BJ (cell line): ENCODE measurements at regions not wholly inside any gene's neighbourhood (a gene's known extent, or its start where the extent isn't known, plus 50 kb on each side); places are given as distances from the start of the nearest gene placed in this dataset.
"Not testable (repeated sequence)": the region's sequence is repeated elsewhere in the genome, so short reads cannot be mapped to it uniquely, and the experiment has no call there.

Experiments
- CTCF ChIA-PET: fragments of 350-600 bp; formaldehyde crosslinking; extraction: SDS; loops from one replicate; lab custom pipeline; 2021; ENCODE audit warnings: antibody characterized with exemption, inconsistent platforms; lab: Yijun Ruan, JAX
- POLR2A ChIA-PET: fragments of 300-600 bp; sonication (Branson Sonifier 250); formaldehyde crosslinking; extraction: SDS; loops from one replicate; lab custom pipeline; 2021; ENCODE audit warnings: antibody characterized with exemption; lab: Charles Lee
- DNase-seq: peaks from one replicate; pipeline ENCODE4 v3.0.0-alpha.2; 2011; ENCODE audit warnings: low read depth
- H3K27me3 ChIP-seq: 2 replicates; pipeline ENCODE4 v1.6.0; 2011; ENCODE audit warnings: low read length; ENCODE audit not compliant: control insufficient read depth, insufficient read depth
- H3K36me3 ChIP-seq: 2 replicates; pipeline ENCODE4 v1.5.1; 2011; ENCODE audit warnings: low read length; ENCODE audit not compliant: control insufficient read depth, insufficient read depth
- H3K4me3 ChIP-seq: 2 replicates; pipeline ENCODE4 v1.5.1; 2011; ENCODE audit warnings: low read depth, mild to moderate bottlenecking, control low read depth, low read length
- TF ChIP-seq, protein P1 (sequence below): IDR thresholded peaks from 2 replicates; pipeline ENCODE4 v1.5.1; 2011; ENCODE audit warnings: low read depth, mild to moderate bottlenecking, control low read depth, inconsistent platforms, low read length, moderate library complexity; ENCODE audit not compliant: insufficient read depth

DNA sequence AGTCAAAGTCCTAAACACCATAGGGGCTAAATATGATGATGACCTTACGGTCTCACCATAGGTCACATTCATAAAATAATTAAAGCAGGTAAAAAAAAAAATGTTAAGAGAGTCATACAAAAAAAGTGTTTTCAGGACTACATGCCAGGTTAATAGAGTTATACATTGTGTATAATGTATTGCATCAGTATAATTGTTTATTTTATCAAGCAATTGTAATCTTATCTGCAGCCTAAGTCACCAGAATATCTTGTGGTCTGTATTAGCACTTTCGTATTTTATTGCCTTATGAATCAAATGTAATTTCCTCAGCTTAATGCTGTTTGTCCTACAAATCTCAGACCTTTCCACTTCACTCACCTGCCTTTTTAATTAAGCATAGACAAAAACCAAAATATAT, 972.9 kb upstream of the PCDH20 start:
- TF ChIP-seq, protein P1, sequence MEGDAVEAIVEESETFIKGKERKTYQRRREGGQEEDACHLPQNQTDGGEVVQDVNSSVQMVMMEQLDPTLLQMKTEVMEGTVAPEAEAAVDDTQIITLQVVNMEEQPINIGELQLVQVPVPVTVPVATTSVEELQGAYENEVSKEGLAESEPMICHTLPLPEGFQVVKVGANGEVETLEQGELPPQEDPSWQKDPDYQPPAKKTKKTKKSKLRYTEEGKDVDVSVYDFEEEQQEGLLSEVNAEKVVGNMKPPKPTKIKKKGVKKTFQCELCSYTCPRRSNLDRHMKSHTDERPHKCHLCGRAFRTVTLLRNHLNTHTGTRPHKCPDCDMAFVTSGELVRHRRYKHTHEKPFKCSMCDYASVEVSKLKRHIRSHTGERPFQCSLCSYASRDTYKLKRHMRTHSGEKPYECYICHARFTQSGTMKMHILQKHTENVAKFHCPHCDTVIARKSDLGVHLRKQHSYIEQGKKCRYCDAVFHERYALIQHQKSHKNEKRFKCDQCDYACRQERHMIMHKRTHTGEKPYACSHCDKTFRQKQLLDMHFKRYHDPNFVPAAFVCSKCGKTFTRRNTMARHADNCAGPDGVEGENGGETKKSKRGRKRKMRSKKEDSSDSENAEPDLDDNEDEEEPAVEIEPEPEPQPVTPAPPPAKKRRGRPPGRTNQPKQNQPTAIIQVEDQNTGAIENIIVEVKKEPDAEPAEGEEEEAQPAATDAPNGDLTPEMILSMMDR = no peak
- ChIA-PET POLR2A (no interaction called here), CTCF (no interaction called here)
- H3K36me3 ChIP-seq = no peaks in the 10 kb centered on the region
- no peak for DNase-seq
- H3K4me3 ChIP-seq = no peak overlapping the region
- H3K27me3 ChIP-seq = no peaks in the 10 kb centered on the region

GRCh38 chr13:62387647-62388046, 972.0 kb upstream of the PCDH20 start:
- no peaks in the 10 kb centered on the region for H3K27me3 ChIP-seq
- H3K36me3 ChIP-seq = no peaks in the 10 kb centered on the region
- TF ChIP-seq, protein P1 = no peak
- DNase-seq = no peak
- no peak overlapping the region for H3K4me3 ChIP-seq
- CTCF ChIA-PET = no interaction called here
- POLR2A ChIA-PET = no interaction called here

DNA sequence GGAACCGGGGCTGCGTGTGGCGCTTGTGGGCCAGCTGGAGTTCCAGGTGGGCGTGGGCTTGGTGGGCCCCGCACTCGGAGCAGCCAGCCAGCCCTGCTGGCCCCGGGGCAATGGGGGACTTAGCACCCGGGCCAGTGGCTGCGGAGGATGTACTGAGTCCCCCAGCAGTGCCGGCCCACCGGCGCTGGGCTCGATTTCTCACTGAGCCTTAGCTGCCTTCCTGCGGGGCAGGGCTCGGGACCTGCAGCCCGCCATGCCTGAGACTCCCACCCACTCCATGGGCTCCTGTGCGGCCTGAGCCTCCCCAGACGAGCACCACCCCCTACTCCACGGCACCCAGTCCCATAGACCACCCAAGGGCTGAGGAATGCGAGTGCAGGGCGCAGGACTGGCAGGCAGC, 963.6 kb upstream of the PCDH20 start:
- H3K36me3 ChIP-seq, DNase-seq, H3K4me3 ChIP-seq, CTCF ChIA-PET, POLR2A ChIA-PET, H3K27me3 ChIP-seq: not testable (repeated sequence)

DNA sequence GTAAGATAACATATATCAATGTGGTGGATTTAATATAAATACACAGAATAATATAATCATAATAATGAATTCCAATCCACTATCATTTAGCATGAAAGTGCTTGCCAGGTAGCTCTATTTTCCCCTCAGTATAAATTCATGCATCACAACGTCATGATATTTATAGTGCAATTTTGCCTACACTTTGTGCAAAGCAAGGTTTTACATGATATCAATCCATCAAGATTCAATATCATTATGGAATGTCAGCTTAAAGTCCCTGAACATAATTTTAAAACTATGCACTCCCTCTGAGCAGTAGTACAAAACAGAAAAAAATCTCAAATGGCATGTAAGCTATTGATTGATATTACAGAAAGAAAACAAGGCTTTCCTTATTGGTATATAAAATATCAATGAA, 962.2 kb upstream of the PCDH20 start:
- ChIA-PET CTCF (no interaction called here), POLR2A (no interaction called here)
- TF ChIP-seq, protein P1 = no peak
- Histone ChIP-seq H3K36me3 (no peaks in the 10 kb centered on the region), H3K27me3 (no peaks in the 10 kb centered on the region), H3K4me3 (no peak overlapping the region)
- DNase-seq = no peak

GRCh38 chr13:62375653-62376052, 960.0 kb upstream of the PCDH20 start:
- Histone ChIP-seq H3K4me3 (no peak overlapping the region), H3K27me3 (no peaks in the 10 kb centered on the region), H3K36me3 (no peaks in the 10 kb centered on the region)
- CTCF ChIA-PET = no interaction called here
- TF ChIP-seq, protein P1 = no peak
- POLR2A ChIA-PET = no interaction called here
- DNase-seq = no peak

DNA sequence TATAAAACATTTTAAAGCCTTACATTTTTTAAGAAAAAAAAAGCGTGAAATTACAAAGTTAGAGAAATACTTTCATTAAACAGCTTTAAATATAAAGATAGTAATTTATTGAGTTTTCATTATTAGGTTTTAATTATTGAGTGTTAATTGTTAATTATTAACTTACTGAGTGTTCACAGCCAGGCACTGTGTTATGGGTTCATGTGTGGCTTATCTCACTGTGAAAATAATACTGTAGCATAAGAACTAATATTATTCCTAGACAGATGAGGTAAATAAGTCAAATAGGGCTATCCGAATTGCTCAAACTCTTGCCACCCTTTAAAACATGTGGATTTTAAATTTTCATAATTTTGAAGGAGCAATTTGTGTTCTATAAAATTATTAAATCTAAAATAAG, 956.1 kb upstream of the PCDH20 start:
- TF ChIP-seq, protein P1 = no peak
- Histone ChIP-seq H3K36me3 (no peaks in the 10 kb centered on the region), H3K27me3 (no peaks in the 10 kb centered on the region), H3K4me3 (no peak overlapping the region)
- ChIA-PET CTCF (no interaction called here), POLR2A (no interaction called here)
- no peak for DNase-seq

GRCh38 chr13:62367971-62368370, 952.3 kb upstream of the PCDH20 start:
- POLR2A ChIA-PET, CTCF ChIA-PET, H3K4me3 ChIP-seq, H3K27me3 ChIP-seq, DNase-seq, H3K36me3 ChIP-seq: not testable (repeated sequence)
